Activated CD8-positive, alpha-beta memory T cell treated with anti-CD3 and anti-CD28 coated beads for 24 hours (primary cell): ENCODE measurements at regions not wholly inside any gene's neighbourhood (a gene's known extent, or its start where the extent isn't known, plus 50 kb on each side); places are given as distances from the start of the nearest gene placed in this dataset.
"Not testable (repeated sequence)": the region's sequence is repeated elsewhere in the genome, so short reads cannot be mapped to it uniquely, and the experiment has no call there.

Experiments used
- DNase-seq: peaks from one replicate; pipeline ENCODE4 v3.0.0-alpha.2; 2020

GRCh38 chr7:56291-56913, 136.0 kb upstream of the FAM20C start:
- DNase-seq = no peak

GRCh38 chr7:57071-57470, 135.3 kb upstream of the FAM20C start:
- DNase-seq = no peak

GRCh38 chr7:57482-58255, 134.7 kb upstream of the FAM20C start:
- DNase-seq = no peak

GRCh38 chr7:58316-58715, 134.1 kb upstream of the FAM20C start:
- DNase-seq = no peak

- no peak for DNase-seq
Observed at GRCh38 chr7:59079-60016, 133.0 kb upstream of the FAM20C start.

GRCh38 chr7:60017-60675, 132.2 kb upstream of the FAM20C start:
- no peak for DNase-seq

GRCh38 chr7:60706-61105, 131.7 kb upstream of the FAM20C start:
- DNase-seq = no peak

- no peak for DNase-seq
Observed at GRCh38 chr7:61111-61510, 131.3 kb upstream of the FAM20C start.

GRCh38 chr7:61576-62360, 130.6 kb upstream of the FAM20C start:
- DNase-seq = no peak

GRCh38 chr7:62361-63116, 129.8 kb upstream of the FAM20C start:
- no peak for DNase-seq

- no peak for DNase-seq
Observed at GRCh38 chr7:63117-63480, 129.3 kb upstream of the FAM20C start.

- DNase-seq = no peak
Observed at GRCh38 chr7:63521-64021, 128.8 kb upstream of the FAM20C start.

- no peak for DNase-seq
Observed at GRCh38 chr7:64098-64915, 128.1 kb upstream of the FAM20C start.

- DNase-seq = no peak
Observed at GRCh38 chr7:64916-65341, 127.4 kb upstream of the FAM20C start.

GRCh38 chr7:65554-65953, 126.8 kb upstream of the FAM20C start:
- DNase-seq = no peak

- no peak for DNase-seq
Observed at GRCh38 chr7:66296-66695, 126.1 kb upstream of the FAM20C start.

- no peak for DNase-seq
Observed at GRCh38 chr7:66741-67140, 125.6 kb upstream of the FAM20C start.

GRCh38 chr7:67661-68395, 124.5 kb upstream of the FAM20C start:
- DNase-seq = no peak

GRCh38 chr7:68629-69028, 123.7 kb upstream of the FAM20C start:
- DNase-seq = no peak

GRCh38 chr7:69052-69451, 123.3 kb upstream of the FAM20C start:
- not testable (repeated sequence) for DNase-seq
